Glutamatergic neuron (in vitro differentiated cells): ENCODE measurements at regions not wholly inside any gene's neighbourhood (a gene's known extent, or its start where the extent isn't known, plus 50 kb on each side); places are given as distances from the start of the nearest gene placed in this dataset.
"Not testable (repeated sequence)": the region's sequence is repeated elsewhere in the genome, so short reads cannot be mapped to it uniquely, and the experiment has no call there.

Experiments used
- DNase-seq: peaks from one replicate; pipeline ENCODE4 v3.0.0; 2022
- H3K27ac Mint-ChIP-seq: one replicate; pipeline ENCODE4 v1.8.0; 2020; ENCODE audit warnings: mild to moderate bottlenecking, mixed read lengths, inconsistent platforms; ENCODE audit not compliant: unreplicated experiment
- H3K27me3 Mint-ChIP-seq: one replicate; pipeline ENCODE4 v1.8.0; 2020; ENCODE audit warnings: mild to moderate bottlenecking, moderate library complexity, mixed read lengths, inconsistent platforms; ENCODE audit not compliant: unreplicated experiment
- H3K36me3 Mint-ChIP-seq: one replicate; pipeline ENCODE4 v1.8.0; 2020; ENCODE audit warnings: mild to moderate bottlenecking, mixed read lengths, inconsistent platforms; ENCODE audit not compliant: unreplicated experiment
- H3K4me1 Mint-ChIP-seq: one replicate; pipeline ENCODE4 v1.8.0; 2020; ENCODE audit warnings: mild to moderate bottlenecking, low read depth, mixed read lengths, inconsistent platforms; ENCODE audit not compliant: unreplicated experiment
- H3K4me3 Mint-ChIP-seq: one replicate; pipeline ENCODE4 v1.8.0; 2020; ENCODE audit warnings: mild to moderate bottlenecking, mixed read lengths, inconsistent platforms; ENCODE audit not compliant: unreplicated experiment
- H3K9me3 Mint-ChIP-seq: one replicate; pipeline ENCODE4 v1.8.0; 2020; ENCODE audit warnings: mild to moderate bottlenecking, moderate library complexity, mixed read lengths, inconsistent platforms; ENCODE audit not compliant: unreplicated experiment
- CTCF ChIP-seq: fragments of 200-600 bp; sonication (generic); IDR thresholded peaks from one replicate; pipeline ENCODE4 v1.5.0; 2021; ENCODE audit not compliant: partially characterized antibody, unreplicated experiment

GRCh38 chr1:58190267-58190988 is 356.1 kb downstream of the OMA1 start:
- no peak overlapping the region for H3K27ac Mint-ChIP-seq
- H3K27me3 Mint-ChIP-seq = peaks cover 6% of the 10 kb centered on the region
- no peaks in the 10 kb centered on the region for H3K9me3 Mint-ChIP-seq
- H3K36me3 Mint-ChIP-seq = no peaks in the 10 kb centered on the region
- peaks cover 4% of the 10 kb centered on the region for H3K4me1 Mint-ChIP-seq
- no peak overlapping the region for H3K4me3 Mint-ChIP-seq
- no peak for DNase-seq
- no peak for TF ChIP-seq CTCF

- Mint-ChIP-seq H3K27ac (no peak overlapping the region), H3K9me3 (no peaks in the 10 kb centered on the region), H3K4me1 (peaks cover 4% of the 10 kb centered on the region), H3K36me3 (no peaks in the 10 kb centered on the region), H3K27me3 (peaks cover 6% of the 10 kb centered on the region), H3K4me3 (no peak overlapping the region)
- no peak for DNase-seq
- no peak for TF ChIP-seq CTCF
Measured at GRCh38 chr1:58189453-58189852, 357.1 kb downstream of the OMA1 start.

- H3K4me1 Mint-ChIP-seq = no peaks in the 10 kb centered on the region
- H3K27me3 Mint-ChIP-seq = no peaks in the 10 kb centered on the region
- H3K4me3 Mint-ChIP-seq = no peak overlapping the region
- no peaks in the 10 kb centered on the region for H3K36me3 Mint-ChIP-seq
- TF ChIP-seq CTCF = no peak
- DNase-seq = no peak
- H3K9me3 Mint-ChIP-seq = no peaks in the 10 kb centered on the region
- H3K27ac Mint-ChIP-seq = no peak overlapping the region
Measured at GRCh38 chr1:58183286-58183685, 363.2 kb downstream of the OMA1 start.

- no peak for DNase-seq
- no peak overlapping the region for H3K4me3 Mint-ChIP-seq
- H3K9me3 Mint-ChIP-seq = no peaks in the 10 kb centered on the region
- H3K4me1 Mint-ChIP-seq = no peaks in the 10 kb centered on the region
- H3K36me3 Mint-ChIP-seq = no peaks in the 10 kb centered on the region
- H3K27me3 Mint-ChIP-seq = no peaks in the 10 kb centered on the region
- no peak for TF ChIP-seq CTCF
- H3K27ac Mint-ChIP-seq = no peak overlapping the region
Measured at GRCh38 chr1:58180537-58180936, 366.0 kb downstream of the OMA1 start.

GRCh38 chr1:58169160-58169559 is 377.4 kb downstream of the OMA1 start:
- DNase-seq, H3K4me1 Mint-ChIP-seq, H3K27me3 Mint-ChIP-seq, H3K36me3 Mint-ChIP-seq, H3K9me3 Mint-ChIP-seq, H3K4me3 Mint-ChIP-seq, H3K27ac Mint-ChIP-seq: not testable (repeated sequence)

GRCh38 chr1:58167131-58167530 is 379.4 kb downstream of the OMA1 start:
- not testable (repeated sequence) for H3K27me3 Mint-ChIP-seq, H3K9me3 Mint-ChIP-seq, H3K4me1 Mint-ChIP-seq, H3K36me3 Mint-ChIP-seq, H3K4me3 Mint-ChIP-seq, H3K27ac Mint-ChIP-seq, DNase-seq
